Heart left ventricle (tissue), 13 donors: ENCODE measurements at regions not wholly inside any gene's neighbourhood (a gene's known extent, or its start where the extent isn't known, plus 50 kb on each side); places are given as distances from the start of the nearest gene placed in this dataset.

Source experiments
- POLR2A ChIP-seq, 2 donors: fragments of 450-650 bp; IDR thresholded peaks; one replicate each; pipeline ENCODE4 v1.6.1; 2017; ENCODE audit warnings: antibody characterized with exemption in 2 of 2, mild to moderate bottlenecking in 2 of 2, moderate library complexity in 2 of 2
- TF ChIP-seq, protein P1 (sequence below), 12 donors: fragments of 200-600 bp; sonication (generic) in 4 of 12; IDR thresholded peaks; one replicate each; pipeline versions ENCODE4 v1.5.0 to v1.8.0; 2018 to 2022; ENCODE audit warnings: antibody characterized with exemption in 12 of 12, mild to moderate bottlenecking in 5 of 12
- donor health status: ischemic (EF 13 %, LVEDD 7.1; RV severe dilation, severe dysfunction).
- donor health status: DM: no; HTN: yes; CAD: no.
- donor health status: DM: no; HTN: no; CAD: no.
- donor health status: ischemic (EF 25% LVEDD 6.9; RV normal size, moderate dysfunction).
- donor health status: ischemic (EF 25% LVEDD 5.7; RV mildly dilated, moderate dysfunction).
- donor health status: ischemic (EF 35%, LVEDD 5.7; RV mildly dilated, moderate dysfunction).
- donor health status: nonischemic (EF 11% LVEDD 7.7; RV severe dilation, severe dysfunction).
- donor health status: DM: yes; HTN: yes; CAD: no.
- donor health status: PGD.
- donor health status: ischemic (EF 29% LVEDD 5.4; RV normal size, mild dysfunction).
- donor health status: nonischemic (EF 23%, LVEDD 6.1; RV moderate dilation, normal function).

DNA sequence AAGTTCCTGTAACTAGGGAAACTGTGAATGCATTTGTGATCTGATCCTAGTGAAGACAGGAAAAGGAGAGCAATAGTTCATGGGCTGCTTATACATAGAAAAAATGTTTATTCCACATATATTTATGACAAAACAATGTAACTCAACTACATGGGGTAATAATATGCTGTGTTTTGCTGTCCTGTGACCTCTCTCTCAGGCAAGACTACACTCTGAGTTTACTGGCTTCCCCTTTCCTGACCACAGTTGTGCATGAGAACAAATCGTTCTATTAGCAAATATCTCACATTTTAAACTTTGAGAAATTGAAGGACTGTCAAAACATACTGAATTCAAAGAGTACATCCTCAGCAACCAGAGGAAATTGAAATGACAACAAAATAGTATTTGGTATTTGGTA lies 161.9 kb upstream of the TRPC6 start:
- no peak for TF ChIP-seq POLR2A (IDR thresholded peaks at IDR 0.05)
- TF ChIP-seq, protein P1, sequence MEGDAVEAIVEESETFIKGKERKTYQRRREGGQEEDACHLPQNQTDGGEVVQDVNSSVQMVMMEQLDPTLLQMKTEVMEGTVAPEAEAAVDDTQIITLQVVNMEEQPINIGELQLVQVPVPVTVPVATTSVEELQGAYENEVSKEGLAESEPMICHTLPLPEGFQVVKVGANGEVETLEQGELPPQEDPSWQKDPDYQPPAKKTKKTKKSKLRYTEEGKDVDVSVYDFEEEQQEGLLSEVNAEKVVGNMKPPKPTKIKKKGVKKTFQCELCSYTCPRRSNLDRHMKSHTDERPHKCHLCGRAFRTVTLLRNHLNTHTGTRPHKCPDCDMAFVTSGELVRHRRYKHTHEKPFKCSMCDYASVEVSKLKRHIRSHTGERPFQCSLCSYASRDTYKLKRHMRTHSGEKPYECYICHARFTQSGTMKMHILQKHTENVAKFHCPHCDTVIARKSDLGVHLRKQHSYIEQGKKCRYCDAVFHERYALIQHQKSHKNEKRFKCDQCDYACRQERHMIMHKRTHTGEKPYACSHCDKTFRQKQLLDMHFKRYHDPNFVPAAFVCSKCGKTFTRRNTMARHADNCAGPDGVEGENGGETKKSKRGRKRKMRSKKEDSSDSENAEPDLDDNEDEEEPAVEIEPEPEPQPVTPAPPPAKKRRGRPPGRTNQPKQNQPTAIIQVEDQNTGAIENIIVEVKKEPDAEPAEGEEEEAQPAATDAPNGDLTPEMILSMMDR (IDR thresholded peaks at IDR 0.05): no peak
